CD4-positive, alpha-beta T cell treated with Interleukin-15 for 4 hours (primary cell): ENCODE measurements at regions not wholly inside any gene's neighbourhood (a gene's known extent, or its start where the extent isn't known, plus 50 kb on each side); places are given as distances from the start of the nearest gene placed in this dataset.

Experiments
- DNase-seq: peaks from one replicate; pipeline ENCODE4 v3.0.0-alpha.2; 2020; ENCODE audit warnings: low spot score

GRCh38 chr20:51096582-51097267 lies 73.8 kb upstream of the KCNG1 start:
- no peak for DNase-seq

- DNase-seq, result no peak
Measured at GRCh38 chr20:51095633-51096521, 73.0 kb upstream of the KCNG1 start.

GRCh38 chr20:51094221-51094620 lies 71.3 kb upstream of the KCNG1 start:
- DNase-seq, result no peak

GRCh38 chr20:51093240-51093763 lies 70.4 kb upstream of the KCNG1 start:
- DNase-seq, result no peak

- DNase-seq, result no peak
Measured at GRCh38 chr20:51092338-51092737, 69.4 kb upstream of the KCNG1 start.

- DNase-seq, result no peak
Measured at GRCh38 chr20:51091406-51092195, 68.7 kb upstream of the KCNG1 start.

- DNase-seq, result no peak
Measured at GRCh38 chr20:51089840-51090239, 66.9 kb upstream of the KCNG1 start.

GRCh38 chr20:51089272-51089781 lies 66.4 kb upstream of the KCNG1 start:
- no peak for DNase-seq

- DNase-seq, result no peak
Measured at GRCh38 chr20:51087266-51087665, 64.4 kb upstream of the KCNG1 start.

GRCh38 chr20:51085769-51086168 lies 62.9 kb upstream of the KCNG1 start:
- no peak for DNase-seq

- DNase-seq, result no peak
Measured at GRCh38 chr20:51084593-51085377, 61.9 kb upstream of the KCNG1 start.

GRCh38 chr20:51083447-51083846 lies 60.5 kb upstream of the KCNG1 start:
- DNase-seq, result no peak

- DNase-seq, result no peak
Measured at GRCh38 chr20:51082988-51083387, 60.1 kb upstream of the KCNG1 start.

- no peak for DNase-seq
Measured at GRCh38 chr20:51080516-51080915, 57.6 kb upstream of the KCNG1 start.

GRCh38 chr20:51079488-51079887 lies 56.6 kb upstream of the KCNG1 start:
- no peak for DNase-seq

- DNase-seq, result no peak
Measured at GRCh38 chr20:51077686-51078060, 54.8 kb upstream of the KCNG1 start.

GRCh38 chr20:51076786-51077685 lies 54.1 kb upstream of the KCNG1 start:
- DNase-seq, result no peak

GRCh38 chr20:51074062-51074461 lies 51.2 kb upstream of the KCNG1 start:
- DNase-seq, result no peak
